ENCODE measurements at regions not wholly inside any gene's neighbourhood (a gene's known extent, or its start where the extent isn't known, plus 50 kb on each side); places are given as distances from the start of the nearest gene placed in this dataset.

DNA sequence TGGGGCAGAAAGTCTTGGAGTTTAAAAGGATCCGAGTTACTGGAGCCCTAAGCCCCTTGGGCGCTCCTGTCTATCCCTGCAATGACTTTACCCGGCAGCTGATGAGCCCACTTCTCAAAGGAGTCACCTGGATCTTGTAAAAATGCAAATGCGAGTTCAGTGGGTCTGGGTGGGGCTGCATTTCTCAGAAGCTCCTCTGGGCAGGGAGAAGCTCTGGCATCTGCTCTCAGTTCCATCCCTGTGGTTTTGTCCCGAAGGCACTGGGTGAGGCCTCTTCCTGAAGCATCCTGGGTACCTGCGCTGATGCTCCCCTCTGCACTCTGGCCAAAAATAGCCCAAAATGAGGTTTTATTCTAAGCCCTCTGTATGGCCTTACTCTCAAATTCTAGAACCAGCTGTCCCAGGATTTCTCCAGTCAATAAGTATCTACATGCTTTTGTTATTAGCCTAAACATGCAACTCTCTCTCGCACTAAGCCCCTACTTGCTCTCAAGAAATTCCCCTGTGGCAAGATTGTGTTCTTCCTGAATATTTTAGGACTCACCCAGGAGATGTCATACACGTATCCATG, 167.8 kb upstream of the APCDD1 start:
- TF ChIP-seq, protein P1, sequence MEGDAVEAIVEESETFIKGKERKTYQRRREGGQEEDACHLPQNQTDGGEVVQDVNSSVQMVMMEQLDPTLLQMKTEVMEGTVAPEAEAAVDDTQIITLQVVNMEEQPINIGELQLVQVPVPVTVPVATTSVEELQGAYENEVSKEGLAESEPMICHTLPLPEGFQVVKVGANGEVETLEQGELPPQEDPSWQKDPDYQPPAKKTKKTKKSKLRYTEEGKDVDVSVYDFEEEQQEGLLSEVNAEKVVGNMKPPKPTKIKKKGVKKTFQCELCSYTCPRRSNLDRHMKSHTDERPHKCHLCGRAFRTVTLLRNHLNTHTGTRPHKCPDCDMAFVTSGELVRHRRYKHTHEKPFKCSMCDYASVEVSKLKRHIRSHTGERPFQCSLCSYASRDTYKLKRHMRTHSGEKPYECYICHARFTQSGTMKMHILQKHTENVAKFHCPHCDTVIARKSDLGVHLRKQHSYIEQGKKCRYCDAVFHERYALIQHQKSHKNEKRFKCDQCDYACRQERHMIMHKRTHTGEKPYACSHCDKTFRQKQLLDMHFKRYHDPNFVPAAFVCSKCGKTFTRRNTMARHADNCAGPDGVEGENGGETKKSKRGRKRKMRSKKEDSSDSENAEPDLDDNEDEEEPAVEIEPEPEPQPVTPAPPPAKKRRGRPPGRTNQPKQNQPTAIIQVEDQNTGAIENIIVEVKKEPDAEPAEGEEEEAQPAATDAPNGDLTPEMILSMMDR (conservative IDR thresholded peaks at IDR 0.05), result no peak
- no peak for TF ChIP-seq ZFX (IDR thresholded peaks at IDR 0.05)
